ENCODE measurements at regions not wholly inside any gene's neighbourhood (a gene's known extent, or its start where the extent isn't known, plus 50 kb on each side); places are given as distances from the start of the nearest gene placed in this dataset.
"Not testable (repeated sequence)": the region's sequence is repeated elsewhere in the genome, so short reads cannot be mapped to it uniquely, and the experiment has no call there.

DNA sequence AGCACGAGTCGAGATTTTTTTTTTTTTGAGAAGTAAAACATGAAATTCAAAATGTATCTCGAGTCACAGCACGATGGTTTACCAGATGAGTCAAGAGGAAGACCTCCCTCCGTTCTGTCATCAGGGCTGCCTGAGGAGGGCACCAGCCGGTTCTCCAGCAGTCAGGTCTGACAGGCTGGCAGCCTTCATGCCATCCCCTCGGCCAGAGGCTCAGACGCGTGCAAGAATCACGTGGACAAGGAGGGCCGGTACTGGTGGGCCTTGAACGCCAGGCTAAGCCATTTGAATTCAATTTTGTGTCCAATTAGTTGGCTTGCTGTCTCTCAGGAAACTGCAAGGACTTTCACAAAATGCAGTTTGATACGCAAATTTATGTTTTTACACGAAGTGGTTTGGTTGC, 1412.2 kb downstream of the BRD1 start:
- H3K9me3 ChIP-seq (ENCODE audit: low read depth) = no peaks in the 10 kb centered on the region

DNA sequence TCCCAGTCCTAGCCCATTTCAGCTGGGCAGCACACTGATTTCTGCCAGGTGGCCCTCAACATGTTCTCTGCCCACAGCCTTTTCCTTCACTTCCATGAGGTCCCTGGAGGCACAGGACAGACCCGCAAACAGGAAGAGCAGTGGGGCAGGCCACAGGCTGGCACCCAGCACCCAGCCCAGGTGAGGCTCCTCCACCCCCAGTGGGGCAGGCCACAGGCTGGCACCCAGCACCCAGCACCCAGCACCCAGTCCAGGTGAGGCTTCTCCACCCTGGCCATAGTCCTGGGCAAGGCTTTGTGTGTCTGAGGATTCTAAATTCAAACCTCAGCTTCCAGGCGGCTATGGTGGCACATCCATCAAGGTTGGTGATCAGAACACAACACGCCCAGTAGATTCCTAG, 1413.0 kb downstream of the BRD1 start:
- Histone ChIP-seq H3K27ac (no peak overlapping the region), H3K9ac (no peak overlapping the region), H3K9me3 (ENCODE audit: low read depth) (no peaks in the 10 kb centered on the region), H3K79me2 (ENCODE audit: insufficient read depth) (no peaks in the 10 kb centered on the region), H3F3A (ENCODE audit: insufficient read depth) (no peaks in the 10 kb centered on the region), H3K27me3 (replicated peaks; ENCODE audit: insufficient read depth) (no peaks in the 10 kb centered on the region), H3K4me2 (ENCODE audit: unreplicated experiment) (no peak overlapping the region), H3K4me1 (ENCODE audit: insufficient read depth) (0 out of 2 replicates have a peak, but pooled peaks cover 7% of the 10 kb centered on the region), H2AFZ (no peak overlapping the region), H3K9me2 (ENCODE audit: insufficient read depth) (no peaks in the 10 kb centered on the region), H3K4me3 (no peak overlapping the region), H4K20me1 (ENCODE audit: insufficient read depth) (no peaks in the 10 kb centered on the region), H3K36me3 (ENCODE audit: low read depth) (no peaks in the 10 kb centered on the region)
- no peak for TF ChIP-seq EZH2phosphoT487 (IDR thresholded peaks at IDR 0.05; ENCODE audit: insufficient read depth, low read depth)
- TF ChIP-seq EZH2 (IDR thresholded peaks at IDR 0.05; ENCODE audit: insufficient read depth, poor library complexity, severe bottlenecking) = no peak
- WGBS, 2 experiments (ENCODE audit: low coverage in 1 of 2, low lambda C conversion rate in 2 of 2, missing lambda C conversion rate in 2 of 2) = 73 to 84% methylated on average over 2 to 3 of the region's 3 CpGs
- no peak for DNase-seq
- in situ Hi-C loops (cut with MboI) = no loop called here

More for the DNA sequence above, 1412.2 kb downstream of the BRD1 start:
- no peaks in the 10 kb centered on the region for H4K20me1 ChIP-seq (ENCODE audit: insufficient read depth)
- no peaks in the 10 kb centered on the region for H3K79me2 ChIP-seq (ENCODE audit: insufficient read depth)
- H3K4me2 ChIP-seq (ENCODE audit: unreplicated experiment) = no peak overlapping the region
- no peaks in the 10 kb centered on the region for H3K9me2 ChIP-seq (ENCODE audit: insufficient read depth)
- no peak overlapping the region for H3K27ac ChIP-seq
- H2AFZ ChIP-seq = no peak overlapping the region
- H3K27me3 ChIP-seq (replicated peaks; ENCODE audit: insufficient read depth) = no peaks in the 10 kb centered on the region
- H3K4me3 ChIP-seq = no peak overlapping the region
- H3F3A ChIP-seq (ENCODE audit: insufficient read depth) = no peaks in the 10 kb centered on the region
- WGBS, 2 experiments (ENCODE audit: low coverage in 1 of 2, low lambda C conversion rate in 2 of 2, missing lambda C conversion rate in 2 of 2) = 80 to 81% methylated on average over 14 of the region's 14 CpGs
- in situ Hi-C loops (cut with MboI) = no loop called here
- no peak for DNase-seq
- no peak overlapping the region for H3K9ac ChIP-seq
- no peak for TF ChIP-seq EZH2phosphoT487 (IDR thresholded peaks at IDR 0.05; ENCODE audit: insufficient read depth, low read depth)
- TF ChIP-seq EZH2 (IDR thresholded peaks at IDR 0.05; ENCODE audit: insufficient read depth, poor library complexity, severe bottlenecking) = no peak
- 0 out of 2 replicates have a peak, but pooled peaks cover 7% of the 10 kb centered on the region for H3K4me1 ChIP-seq (ENCODE audit: insufficient read depth)
- H3K36me3 ChIP-seq (ENCODE audit: low read depth) = no peaks in the 10 kb centered on the region

- H4K20me1 ChIP-seq (ENCODE audit: insufficient read depth); H3K36me3 ChIP-seq (ENCODE audit: low read depth); H3F3A ChIP-seq (ENCODE audit: insufficient read depth); H2AFZ ChIP-seq; H3K4me1 ChIP-seq (ENCODE audit: insufficient read depth); H3K79me2 ChIP-seq (ENCODE audit: insufficient read depth); H3K4me3 ChIP-seq; DNase-seq; H3K9me2 ChIP-seq (ENCODE audit: insufficient read depth); H3K9me3 ChIP-seq (ENCODE audit: low read depth); H3K4me2 ChIP-seq (ENCODE audit: unreplicated experiment); H3K27ac ChIP-seq; in situ Hi-C loops (cut with MboI); H3K27me3 ChIP-seq (replicated peaks; ENCODE audit: insufficient read depth); H3K9ac ChIP-seq: not testable (repeated sequence)
- WGBS, 2 experiments (ENCODE audit: low coverage in 1 of 2, low lambda C conversion rate in 2 of 2, missing lambda C conversion rate in 2 of 2) = 82 to 83% methylated on average over 17 of the region's 17 CpGs
Observed at GRCh38 chr22:48412931-48413330, 1414.7 kb downstream of the BRD1 start.

GRCh38 chr22:48410536-48410935, 1417.1 kb downstream of the BRD1 start:
- H3K9me3 ChIP-seq (ENCODE audit: low read depth) = no peaks in the 10 kb centered on the region
- DNase-seq = no peak

More at GRCh38 chr22:48410536-48410935, 1417.1 kb downstream of the BRD1 start:
- Histone ChIP-seq H3K9me2 (ENCODE audit: insufficient read depth) (no peaks in the 10 kb centered on the region), H3K4me3 (no peak overlapping the region), H4K20me1 (ENCODE audit: insufficient read depth) (no peaks in the 10 kb centered on the region), H3K4me2 (ENCODE audit: unreplicated experiment) (no peak overlapping the region), H3K9ac (no peak overlapping the region), H3K27me3 (replicated peaks; ENCODE audit: insufficient read depth) (no peaks in the 10 kb centered on the region), H3K36me3 (ENCODE audit: low read depth) (no peaks in the 10 kb centered on the region), H2AFZ (no peak overlapping the region), H3K79me2 (ENCODE audit: insufficient read depth) (no peaks in the 10 kb centered on the region), H3K27ac (no peak overlapping the region), H3K4me1 (ENCODE audit: insufficient read depth) (no peaks in the 10 kb centered on the region), H3F3A (ENCODE audit: insufficient read depth) (no peaks in the 10 kb centered on the region)
- in situ Hi-C loops (cut with MboI) = no loop called here
- WGBS, 2 experiments (ENCODE audit: low coverage in 1 of 2, low lambda C conversion rate in 2 of 2, missing lambda C conversion rate in 2 of 2) = 51 to 56% methylated on average over 5 of the region's 5 CpGs
- TF ChIP-seq EZH2 (IDR thresholded peaks at IDR 0.05; ENCODE audit: insufficient read depth, poor library complexity, severe bottlenecking) (no peak), EZH2phosphoT487 (IDR thresholded peaks at IDR 0.05; ENCODE audit: insufficient read depth, low read depth) (no peak)
